Parathyroid adenoma (tissue), 2 donors: ENCODE measurements at regions not wholly inside any gene's neighbourhood (a gene's known extent, or its start where the extent isn't known, plus 50 kb on each side); places are given as distances from the start of the nearest gene placed in this dataset.
"Not testable (repeated sequence)": the region's sequence is repeated elsewhere in the genome, so short reads cannot be mapped to it uniquely, and the experiment has no call there.

Experiments used
- H2AFZ ChIP-seq: fragments of 300-600 bp; sonication (generic); one replicate; pipeline ENCODE4 v1.7.0; 2017; ENCODE audit warnings: antibody characterized with exemption, mild to moderate bottlenecking
- H3K27ac ChIP-seq: fragments of 300-600 bp; sonication (generic); one replicate; pipeline ENCODE4 v1.7.0; 2017
- H3K27me3 ChIP-seq: fragments of 300-600 bp; sonication (generic); one replicate; pipeline ENCODE4 v1.7.0; 2017; ENCODE audit warnings: low read length; ENCODE audit not compliant: control insufficient read depth, insufficient read depth
- H3K36me3 ChIP-seq: fragments of 300-600 bp; sonication (generic); one replicate; pipeline ENCODE4 v1.7.0; 2017; ENCODE audit warnings: low read length; ENCODE audit not compliant: control insufficient read depth, insufficient read depth
- H3K4me1 ChIP-seq: fragments of 300-600 bp; sonication (generic); one replicate; pipeline ENCODE4 v1.7.0; 2017; ENCODE audit warnings: control low read depth
- H3K4me2 ChIP-seq: fragments of 300-600 bp; sonication (generic); one replicate; pipeline ENCODE4 v1.7.0; 2017; ENCODE audit warnings: low read length
- H3K4me3 ChIP-seq: fragments of 300-600 bp; sonication (generic); one replicate; pipeline ENCODE4 v1.7.0; 2017; ENCODE audit warnings: low read depth, low read length
- H3K79me2 ChIP-seq: fragments of 300-600 bp; sonication (generic); one replicate; pipeline ENCODE4 v1.7.0; 2017; ENCODE audit warnings: control low read depth
- H3K9ac ChIP-seq: fragments of 300-600 bp; sonication (generic); one replicate; pipeline ENCODE4 v1.7.0; 2017; ENCODE audit warnings: mild to moderate bottlenecking
- H3K9me3 ChIP-seq: fragments of 300-600 bp; sonication (generic); one replicate; pipeline ENCODE4 v1.7.0; 2017; ENCODE audit warnings: low read length; ENCODE audit not compliant: control insufficient read depth
- TF ChIP-seq, protein P1 (sequence below): fragments of 300-600 bp; sonication (generic); IDR thresholded peaks from one replicate; pipeline ENCODE4 v1.7.0; 2017; ENCODE audit warnings: antibody characterized with exemption, mild to moderate bottlenecking
- donor health status: primary hyperparathyroidism.

DNA sequence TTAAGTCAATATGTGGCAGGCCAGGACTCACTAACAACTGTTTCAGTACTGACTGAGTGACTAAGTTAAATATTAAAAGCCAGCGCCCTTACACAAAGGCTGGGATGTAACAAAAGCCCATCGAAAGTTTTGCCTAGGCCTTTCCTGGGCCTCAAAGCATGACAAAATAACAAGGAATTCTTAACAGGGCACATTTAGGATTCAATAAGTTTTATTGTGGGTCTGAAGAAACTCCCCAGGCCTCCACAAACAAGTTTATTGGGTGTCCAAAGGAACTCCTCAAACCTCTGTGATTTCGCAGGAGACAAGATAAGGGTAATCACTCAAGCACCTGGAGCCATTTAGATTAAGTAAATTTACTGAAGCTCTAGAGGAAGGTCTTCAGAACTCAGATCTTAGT is 130.7 kb upstream of the SGCG start:
- TF ChIP-seq, protein P1, sequence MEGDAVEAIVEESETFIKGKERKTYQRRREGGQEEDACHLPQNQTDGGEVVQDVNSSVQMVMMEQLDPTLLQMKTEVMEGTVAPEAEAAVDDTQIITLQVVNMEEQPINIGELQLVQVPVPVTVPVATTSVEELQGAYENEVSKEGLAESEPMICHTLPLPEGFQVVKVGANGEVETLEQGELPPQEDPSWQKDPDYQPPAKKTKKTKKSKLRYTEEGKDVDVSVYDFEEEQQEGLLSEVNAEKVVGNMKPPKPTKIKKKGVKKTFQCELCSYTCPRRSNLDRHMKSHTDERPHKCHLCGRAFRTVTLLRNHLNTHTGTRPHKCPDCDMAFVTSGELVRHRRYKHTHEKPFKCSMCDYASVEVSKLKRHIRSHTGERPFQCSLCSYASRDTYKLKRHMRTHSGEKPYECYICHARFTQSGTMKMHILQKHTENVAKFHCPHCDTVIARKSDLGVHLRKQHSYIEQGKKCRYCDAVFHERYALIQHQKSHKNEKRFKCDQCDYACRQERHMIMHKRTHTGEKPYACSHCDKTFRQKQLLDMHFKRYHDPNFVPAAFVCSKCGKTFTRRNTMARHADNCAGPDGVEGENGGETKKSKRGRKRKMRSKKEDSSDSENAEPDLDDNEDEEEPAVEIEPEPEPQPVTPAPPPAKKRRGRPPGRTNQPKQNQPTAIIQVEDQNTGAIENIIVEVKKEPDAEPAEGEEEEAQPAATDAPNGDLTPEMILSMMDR, result no peak
- Histone ChIP-seq H3K9ac (no peak overlapping the region), H3K27ac (no peak overlapping the region), H3K36me3 (no peaks in the 10 kb centered on the region), H3K4me3 (no peak overlapping the region), H3K9me3 (no peaks in the 10 kb centered on the region), H3K27me3 (no peaks in the 10 kb centered on the region), H3K4me1 (no peaks in the 10 kb centered on the region), H3K79me2 (no peaks in the 10 kb centered on the region), H2AFZ (no peak overlapping the region), H3K4me2 (no peak overlapping the region)

- not testable (repeated sequence) for H3K4me2 ChIP-seq, H3K9me3 ChIP-seq, H3K36me3 ChIP-seq, H2AFZ ChIP-seq, H3K27me3 ChIP-seq, H3K27ac ChIP-seq, H3K4me1 ChIP-seq, H3K79me2 ChIP-seq, H3K4me3 ChIP-seq, H3K9ac ChIP-seq
Observed at GRCh38 chr13:23053711-23054110, 127.1 kb upstream of the SGCG start.

- H3K27me3 ChIP-seq, result no peaks in the 10 kb centered on the region
- H2AFZ ChIP-seq, result no peak overlapping the region
- TF ChIP-seq, protein P1, result no peak
- no peak overlapping the region for H3K4me2 ChIP-seq
- no peaks in the 10 kb centered on the region for H3K4me1 ChIP-seq
- H3K9me3 ChIP-seq, result no peaks in the 10 kb centered on the region
- H3K79me2 ChIP-seq, result no peaks in the 10 kb centered on the region
- H3K27ac ChIP-seq, result no peak overlapping the region
- H3K36me3 ChIP-seq, result no peaks in the 10 kb centered on the region
- H3K9ac ChIP-seq, result no peak overlapping the region
- H3K4me3 ChIP-seq, result no peak overlapping the region
Observed at GRCh38 chr13:23059173-23059572, 121.6 kb upstream of the SGCG start.

DNA sequence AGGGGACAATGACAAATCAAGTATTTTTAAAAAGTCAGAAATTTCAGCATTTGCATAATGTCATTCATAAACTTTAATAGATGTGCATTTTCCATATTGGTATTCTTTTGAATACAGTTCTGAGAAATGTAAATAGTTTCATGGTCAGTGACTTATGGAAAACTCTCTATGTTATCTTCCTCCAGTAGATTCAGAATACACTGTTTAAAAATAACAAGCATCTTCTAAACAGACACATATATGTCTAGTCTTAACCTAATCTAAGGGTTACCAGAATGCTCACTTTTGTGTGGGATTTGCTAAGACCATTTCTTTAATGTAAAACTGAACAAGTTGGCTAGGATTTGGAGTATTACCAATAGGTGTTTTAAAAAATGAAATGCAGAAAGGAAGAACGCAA is 119.8 kb upstream of the SGCG start:
- no peak overlapping the region for H3K4me3 ChIP-seq
- no peak overlapping the region for H3K9ac ChIP-seq
- H3K27ac ChIP-seq, result no peak overlapping the region
- no peaks in the 10 kb centered on the region for H3K27me3 ChIP-seq
- no peaks in the 10 kb centered on the region for H3K4me1 ChIP-seq
- no peaks in the 10 kb centered on the region for H3K36me3 ChIP-seq
- H3K79me2 ChIP-seq, result no peaks in the 10 kb centered on the region
- no peaks in the 10 kb centered on the region for H3K9me3 ChIP-seq
- no peak overlapping the region for H3K4me2 ChIP-seq
- TF ChIP-seq, protein P1, result no peak
- no peak overlapping the region for H2AFZ ChIP-seq

- no peak overlapping the region for H3K27ac ChIP-seq
- no peaks in the 10 kb centered on the region for H3K79me2 ChIP-seq
- no peak overlapping the region for H3K9ac ChIP-seq
- TF ChIP-seq, protein P1, result no peak
- H3K9me3 ChIP-seq, result no peaks in the 10 kb centered on the region
- H3K27me3 ChIP-seq, result no peaks in the 10 kb centered on the region
- H3K4me3 ChIP-seq, result no peak overlapping the region
- H3K4me1 ChIP-seq, result no peaks in the 10 kb centered on the region
- no peak overlapping the region for H2AFZ ChIP-seq
- H3K36me3 ChIP-seq, result no peaks in the 10 kb centered on the region
- no peak overlapping the region for H3K4me2 ChIP-seq
Observed at GRCh38 chr13:23067129-23067528, 113.7 kb upstream of the SGCG start.
